NCI-H2196 treated with DMSO at 0.1 percent for 48 hours (cell line): ENCODE measurements at regions not wholly inside any gene's neighbourhood (a gene's known extent, or its start where the extent isn't known, plus 50 kb on each side); places are given as distances from the start of the nearest gene placed in this dataset.

Source experiments
- DNase-seq: peaks from one replicate; lab custom pipeline; 2025; ENCODE audit not compliant: unreplicated experiment; lab: John Stamatoyannopoulos, UW

GRCh38 chr12:13843841-13844240 lies 137.6 kb downstream of the GRIN2B start:
- no peak for DNase-seq

GRCh38 chr12:13841358-13841757 lies 140.0 kb downstream of the GRIN2B start:
- no peak for DNase-seq

- no peak for DNase-seq
These were observed 141.8 kb downstream of the GRIN2B start for GRCh38 chr12:13839365-13840336.

GRCh38 chr12:13836099-13836498 lies 145.3 kb downstream of the GRIN2B start:
- no peak for DNase-seq

GRCh38 chr12:13835652-13836051 lies 145.8 kb downstream of the GRIN2B start:
- DNase-seq = no peak

GRCh38 chr12:13834241-13834640 lies 147.2 kb downstream of the GRIN2B start:
- no peak for DNase-seq

GRCh38 chr12:13817131-13817530 lies 164.3 kb downstream of the GRIN2B start:
- no peak for DNase-seq

GRCh38 chr12:13816394-13816793 lies 165.0 kb downstream of the GRIN2B start:
- DNase-seq = no peak

GRCh38 chr12:13812168-13812567 lies 169.2 kb downstream of the GRIN2B start:
- no peak for DNase-seq

- DNase-seq = no peak
These were observed 170.3 kb downstream of the GRIN2B start for GRCh38 chr12:13811061-13811460.

GRCh38 chr12:13805041-13805440 lies 176.4 kb downstream of the GRIN2B start:
- no peak for DNase-seq

GRCh38 chr12:13801543-13801942 lies 179.9 kb downstream of the GRIN2B start:
- DNase-seq = no peak

- DNase-seq = no peak
These were observed 181.8 kb downstream of the GRIN2B start for GRCh38 chr12:13799574-13799973.

- no peak for DNase-seq
These were observed 183.2 kb downstream of the GRIN2B start for GRCh38 chr12:13798162-13798561.

- no peak for DNase-seq
These were observed 186.7 kb downstream of the GRIN2B start for GRCh38 chr12:13794706-13795105.

GRCh38 chr12:13790317-13790716 lies 191.1 kb downstream of the GRIN2B start:
- DNase-seq = no peak

- no peak for DNase-seq
These were observed 192.8 kb downstream of the GRIN2B start for GRCh38 chr12:13788626-13789025.

GRCh38 chr12:13786646-13787045 lies 194.8 kb downstream of the GRIN2B start:
- no peak for DNase-seq

- DNase-seq = no peak
These were observed 196.9 kb downstream of the GRIN2B start for GRCh38 chr12:13784504-13784903.

GRCh38 chr12:13780453-13780852 lies 200.9 kb downstream of the GRIN2B start:
- DNase-seq = no peak

GRCh38 chr12:13777374-13777773 lies 204.0 kb downstream of the GRIN2B start:
- no peak for DNase-seq

GRCh38 chr12:13772264-13772663 lies 209.1 kb downstream of the GRIN2B start:
- DNase-seq = no peak

GRCh38 chr12:13770576-13770975 lies 210.8 kb downstream of the GRIN2B start:
- no peak for DNase-seq
